Vagina (tissue), 2 donors: ENCODE measurements at regions not wholly inside any gene's neighbourhood (a gene's known extent, or its start where the extent isn't known, plus 50 kb on each side); places are given as distances from the start of the nearest gene placed in this dataset.

ENCODE experiments used
- CTCF ChIP-seq, 3 experiments: fragments of 450-650 bp in 2 of 3; fragments of 200-600 bp in 1 of 3; sonication (generic) in 1 of 3; IDR thresholded peaks; one replicate each; pipeline ENCODE4 v1.5.1; 2017 to 2019; ENCODE audit warnings: antibody characterized with exemption in 3 of 3, mild to moderate bottlenecking in 2 of 3, moderate library complexity in 2 of 3
- POLR2A ChIP-seq, 2 donors: fragments of 450-650 bp; IDR thresholded peaks; one replicate each; pipeline ENCODE4 v1.6.1; 2017; ENCODE audit warnings: antibody characterized with exemption in 2 of 2, mild to moderate bottlenecking in 2 of 2, moderate library complexity in 2 of 2

GRCh38 chr2:226656367-226656766, 143.3 kb downstream of the IRS1 start:
- TF ChIP-seq CTCF (IDR thresholded peaks at IDR 0.05) (no peak), POLR2A (IDR thresholded peaks at IDR 0.05) (no peak)
